ENCODE measurements at regions not wholly inside any gene's neighbourhood (a gene's known extent, or its start where the extent isn't known, plus 50 kb on each side); places are given as distances from the start of the nearest gene placed in this dataset.

GRCh38 chr16:86661706-86662105 lies 83.4 kb downstream of the FOXL1 start:
- TF ChIP-seq POLR2AphosphoS5 (IDR thresholded peaks at IDR 0.05; ENCODE audit: low read depth, low read length): no peak
- TF ChIP-seq TAF1 (IDR thresholded peaks at IDR 0.05; ENCODE audit: borderline replicate concordance, insufficient read depth, low read length): no peak
- no peak for TF ChIP-seq REST (IDR thresholded peaks at IDR 0.05; ENCODE audit: insufficient read depth in 1 of 2, low read depth in 2 of 2, low read length in 2 of 2)
- TF ChIP-seq SIN3A (IDR thresholded peaks at IDR 0.05; ENCODE audit: borderline replicate concordance, insufficient read depth, low read length): no peak
